KMS-11 (cell line): ENCODE measurements at regions not wholly inside any gene's neighbourhood (a gene's known extent, or its start where the extent isn't known, plus 50 kb on each side); places are given as distances from the start of the nearest gene placed in this dataset.

Experiments
- H2AFZ ChIP-seq: fragments of 200-600 bp; sonication (generic); 2 replicates; pipeline ENCODE4 v1.6.1; 2016; ENCODE audit warnings: antibody characterized with exemption, mixed run types, low read depth
- H3K27ac ChIP-seq: fragments of 200-600 bp; sonication (generic); 2 replicates; pipeline ENCODE4 v1.6.1; 2016; ENCODE audit warnings: mild to moderate bottlenecking, mixed run types
- H3K27me3 ChIP-seq: fragments of 200-600 bp; sonication (generic); 2 replicates; pipeline ENCODE4 v1.6.1; 2017; ENCODE audit warnings: mild to moderate bottlenecking, low read depth, mixed run types, moderate library complexity; ENCODE audit not compliant: insufficient read depth
- H3K36me3 ChIP-seq: fragments of 200-600 bp; sonication (generic); 2 replicates; pipeline ENCODE4 v1.6.1; 2017; ENCODE audit warnings: mild to moderate bottlenecking, mixed run types; ENCODE audit not compliant: insufficient read depth
- H3K4me1 ChIP-seq: fragments of 200-600 bp; sonication (generic); 2 replicates; pipeline ENCODE4 v1.6.1; 2016; ENCODE audit warnings: mild to moderate bottlenecking, low read depth, mixed run types; ENCODE audit not compliant: poor library complexity, severe bottlenecking
- H3K4me2 ChIP-seq: fragments of 200-600 bp; sonication (generic); 2 replicates; pipeline ENCODE4 v1.7.0; 2016; ENCODE audit warnings: mild to moderate bottlenecking, mixed run types
- H3K4me3 ChIP-seq: fragments of 200-600 bp; sonication (generic); IDR thresholded peaks from 2 replicates; pipeline ENCODE4 v1.6.1; 2017; ENCODE audit warnings: low read depth, low read length, mixed read lengths; ENCODE audit not compliant: insufficient read depth
- H3K79me2 ChIP-seq: fragments of 200-600 bp; sonication (generic); 2 replicates; pipeline ENCODE4 v1.6.1; 2016; ENCODE audit warnings: low read depth, mixed run types; ENCODE audit not compliant: insufficient read depth
- H3K9ac ChIP-seq: fragments of 200-600 bp; sonication (generic); 2 replicates; pipeline ENCODE4 v1.6.1; 2016; ENCODE audit warnings: mild to moderate bottlenecking, mixed run types
- H4K20me1 ChIP-seq: fragments of 200-600 bp; sonication (generic); 2 replicates; pipeline ENCODE4 v1.6.1; 2016; ENCODE audit warnings: mild to moderate bottlenecking, mixed run types; ENCODE audit not compliant: insufficient read depth
- CTCF ChIP-seq: fragments of 200-600 bp; sonication (generic); conservative IDR thresholded peaks from 2 replicates; pipeline ENCODE4 v1.6.1; 2017; ENCODE audit warnings: low read depth, mild to moderate bottlenecking, antibody characterized with exemption, low read length, moderate library complexity, mixed read lengths

GRCh38 chr5:179488491-179488890 is 61.9 kb upstream of the RUFY1 start:
- Histone ChIP-seq H3K4me3 (no peak overlapping the region), H3K27me3 (no peaks in the 10 kb centered on the region; the same call in 1 of the 2 replicates), H3K27ac (no peak overlapping the region), H3K4me1 (no peaks in the 10 kb centered on the region), H3K36me3 (no peaks in the 10 kb centered on the region), H3K79me2 (no peaks in the 10 kb centered on the region), H3K4me2 (no peak overlapping the region), H2AFZ (no peak overlapping the region), H4K20me1 (no peaks in the 10 kb centered on the region), H3K9ac (no peak overlapping the region)
- no peak for TF ChIP-seq CTCF

- Histone ChIP-seq H3K4me1 (no peaks in the 10 kb centered on the region), H3K9ac (no peak overlapping the region), H4K20me1 (no peaks in the 10 kb centered on the region), H3K4me2 (no peak overlapping the region), H2AFZ (no peak overlapping the region), H3K36me3 (no peaks in the 10 kb centered on the region), H3K4me3 (no peak overlapping the region), H3K79me2 (no peaks in the 10 kb centered on the region), H3K27ac (no peak overlapping the region), H3K27me3 (no peaks in the 10 kb centered on the region; the same call in 1 of the 2 replicates)
- no peak for TF ChIP-seq CTCF
Measured at GRCh38 chr5:179487145-179487544, 63.2 kb upstream of the RUFY1 start.

GRCh38 chr5:179486596-179487051 is 63.7 kb upstream of the RUFY1 start:
- no peak overlapping the region for H3K27ac ChIP-seq
- TF ChIP-seq CTCF, result no peak

GRCh38 chr5:179485845-179486575 is 64.3 kb upstream of the RUFY1 start:
- no peak overlapping the region for H3K9ac ChIP-seq
- H3K36me3 ChIP-seq, result no peaks in the 10 kb centered on the region
- H3K4me3 ChIP-seq, result no peak overlapping the region
- H3K27ac ChIP-seq, result no peak overlapping the region
- H4K20me1 ChIP-seq, result no peaks in the 10 kb centered on the region
- H2AFZ ChIP-seq, result no peak overlapping the region
- TF ChIP-seq CTCF, result no peak
- no peaks in the 10 kb centered on the region for H3K79me2 ChIP-seq
- H3K4me1 ChIP-seq, result no peaks in the 10 kb centered on the region
- no peak overlapping the region for H3K4me2 ChIP-seq
- H3K27me3 ChIP-seq, result no peaks in the 10 kb centered on the region; the same call in 1 of the 2 replicates

More at GRCh38 chr5:179486596-179487051, 63.7 kb upstream of the RUFY1 start:
- no peak overlapping the region for H3K9ac ChIP-seq
- no peak overlapping the region for H3K4me3 ChIP-seq
- H3K79me2 ChIP-seq, result no peaks in the 10 kb centered on the region
- H3K4me1 ChIP-seq, result no peaks in the 10 kb centered on the region
- H3K36me3 ChIP-seq, result no peaks in the 10 kb centered on the region
- H3K4me2 ChIP-seq, result no peak overlapping the region
- H4K20me1 ChIP-seq, result no peaks in the 10 kb centered on the region
- no peak overlapping the region for H2AFZ ChIP-seq
- H3K27me3 ChIP-seq, result no peaks in the 10 kb centered on the region; the same call in 1 of the 2 replicates
